Hematopoietic multipotent progenitor cell treated with erythropoietin and hydrocortisone succinate and interleukin-3 and kit ligand, for 4 days (in vitro differentiated cells): ENCODE measurements at regions not wholly inside any gene's neighbourhood (a gene's known extent, or its start where the extent isn't known, plus 50 kb on each side); places are given as distances from the start of the nearest gene placed in this dataset.

Experiments
- DNase-seq: peaks from one replicate; pipeline ENCODE4 v3.0.0-alpha.2; 2015

- no peak for DNase-seq
These were observed 203.5 kb upstream of the HTR2A start for GRCh38 chr13:47100214-47100853.

DNA sequence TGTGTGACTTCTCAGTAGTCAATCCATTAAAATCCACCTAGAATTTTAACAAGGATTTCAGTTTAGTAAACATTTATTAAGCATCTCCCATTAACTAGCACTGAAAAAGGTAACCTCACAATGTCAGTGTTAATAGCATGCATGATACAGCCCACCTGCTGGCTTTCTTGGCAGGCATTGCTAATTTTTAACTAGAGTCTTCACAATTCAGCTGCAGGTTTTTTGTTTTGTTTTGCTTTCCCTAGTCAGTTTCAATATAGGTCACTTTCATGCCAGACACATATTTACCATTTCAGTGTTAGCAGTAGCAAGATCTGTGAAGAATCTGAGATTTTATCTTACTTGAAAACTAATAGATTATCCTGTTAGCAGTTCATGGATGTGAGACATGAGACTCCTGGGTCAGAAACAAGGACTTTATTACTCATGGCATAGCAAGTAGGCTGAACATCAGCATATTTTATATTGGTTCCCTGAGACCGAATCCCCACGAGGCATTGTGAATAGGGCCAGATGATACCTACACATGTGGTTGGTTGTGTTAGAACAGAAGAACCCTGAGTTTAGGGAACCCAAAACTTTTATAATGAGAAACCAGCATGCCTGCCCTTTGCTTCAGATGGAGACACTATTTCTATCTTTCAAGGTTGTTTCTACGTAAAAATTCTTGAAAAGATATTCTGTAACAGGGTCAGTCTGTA, 198.0 kb upstream of the HTR2A start:
- DNase-seq, result no peak

DNA sequence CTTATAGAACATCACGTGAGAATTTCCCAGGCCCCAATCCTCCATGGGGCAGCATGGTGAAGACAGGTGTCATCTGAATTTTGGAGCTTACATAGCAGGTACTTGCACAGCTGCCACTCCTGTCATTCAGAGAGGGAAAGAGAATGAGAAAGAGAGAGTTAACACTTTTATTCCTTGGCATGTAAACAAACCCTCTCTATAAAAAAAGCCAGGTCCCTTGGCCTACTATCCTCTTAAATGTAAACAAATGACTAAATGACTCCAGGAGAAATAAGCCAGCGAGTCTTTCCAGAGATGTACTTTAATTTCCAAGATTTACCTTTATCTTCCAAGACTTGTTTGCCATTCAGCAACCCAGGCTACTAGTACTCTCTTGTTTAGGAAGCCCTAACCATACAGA, 195.3 kb upstream of the HTR2A start:
- no peak for DNase-seq

GRCh38 chr13:47087841-47088240, 191.0 kb upstream of the HTR2A start:
- DNase-seq, result no peak

DNA sequence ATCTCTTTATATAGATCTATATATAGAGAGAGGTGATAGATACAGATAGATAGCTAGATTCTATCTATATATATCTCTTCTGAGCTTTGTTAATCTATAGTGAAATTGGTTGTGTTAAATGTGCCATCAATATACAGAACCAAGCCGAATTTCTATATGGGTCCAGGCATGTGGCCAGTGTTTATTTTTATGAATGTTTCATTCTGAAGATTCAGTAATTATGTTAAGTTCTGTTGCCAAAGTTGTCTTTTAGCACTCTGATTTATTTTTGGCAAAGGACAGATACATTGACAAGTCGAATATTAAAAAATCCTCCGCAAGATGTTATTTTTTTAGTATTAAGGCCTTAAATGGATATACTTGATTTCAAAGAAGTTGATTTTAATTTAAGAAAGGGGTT, 190.4 kb upstream of the HTR2A start:
- no peak for DNase-seq

- DNase-seq, result no peak
These were observed 188.5 kb upstream of the HTR2A start for GRCh38 chr13:47085346-47085745.

DNA sequence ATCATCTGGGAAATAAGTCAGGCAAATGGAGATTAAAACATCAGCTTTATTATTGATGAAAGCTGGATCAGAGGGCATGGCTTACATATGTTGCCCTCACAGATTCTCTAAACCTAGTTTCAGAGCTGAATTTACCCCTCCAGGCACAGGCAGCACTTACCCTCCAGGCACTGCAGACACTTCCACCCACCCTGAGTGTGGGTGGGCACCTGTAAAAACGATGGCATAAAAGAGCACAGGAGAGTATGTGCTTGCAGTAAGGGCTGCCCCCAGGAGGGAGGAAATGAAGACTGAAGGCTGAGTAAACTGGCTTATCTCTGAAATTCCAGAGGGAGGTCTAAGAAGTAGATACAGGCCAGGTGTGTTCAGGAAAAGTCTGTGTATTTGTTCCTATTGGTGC, 185.0 kb upstream of the HTR2A start:
- no peak for DNase-seq

DNA sequence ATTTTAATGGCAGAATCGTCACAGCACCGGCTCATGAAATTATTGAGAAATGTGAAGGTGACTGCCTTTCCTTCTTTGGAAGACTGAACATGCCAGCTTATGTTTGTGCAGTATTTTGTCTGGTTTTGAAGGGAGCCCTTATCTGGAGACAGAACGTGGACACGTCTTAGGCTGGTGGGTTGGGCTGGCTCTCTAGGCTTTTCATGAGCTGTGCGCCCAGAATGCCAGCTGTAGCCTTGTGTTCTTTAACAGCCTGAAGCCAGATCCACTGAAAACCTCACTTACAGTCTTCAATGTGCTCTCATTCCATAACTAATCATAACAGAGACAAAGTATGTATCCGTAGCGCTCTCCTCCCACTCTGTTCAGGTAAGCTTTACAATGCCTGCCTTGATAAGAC, 184.4 kb upstream of the HTR2A start:
- peak; percentile 1 for DNase-seq

DNA sequence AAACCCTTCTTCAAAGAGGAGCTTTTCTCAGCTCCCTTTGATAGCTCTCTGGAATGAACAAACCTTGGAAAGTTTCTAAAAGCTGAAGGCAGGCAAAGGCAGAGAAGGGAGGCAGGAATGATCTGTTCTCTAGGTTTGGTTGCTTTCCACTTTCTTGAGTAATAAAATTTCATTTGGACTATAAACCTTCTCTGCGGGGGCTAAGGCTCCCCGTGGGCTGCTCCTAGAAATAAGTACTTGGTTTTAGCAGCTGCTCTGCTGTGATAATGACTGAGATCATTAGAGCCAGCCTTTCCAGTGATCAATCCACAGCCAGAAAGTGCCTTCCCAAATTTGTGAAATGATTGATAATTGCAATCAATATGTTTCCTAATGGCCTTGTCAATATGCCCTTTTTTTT, 183.8 kb upstream of the HTR2A start:
- no peak for DNase-seq

DNA sequence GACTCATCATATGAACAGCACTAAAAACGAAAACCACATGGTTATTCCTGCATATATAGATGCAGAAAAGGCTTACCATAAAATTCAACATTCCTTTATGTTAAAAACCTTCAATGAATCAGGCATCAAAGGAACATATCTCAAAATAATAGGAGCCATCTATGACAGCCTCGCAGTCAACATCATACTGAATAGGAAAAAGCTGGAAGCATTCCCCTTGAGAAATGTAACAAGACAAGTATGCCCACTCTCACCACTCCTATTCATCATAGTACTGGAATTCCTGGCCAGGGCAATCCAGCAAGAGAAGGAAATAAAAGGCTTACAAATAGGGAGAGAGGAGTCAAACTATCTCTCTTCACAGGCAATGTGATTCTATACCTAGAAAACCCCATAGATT, 179.6 kb upstream of the HTR2A start:
- no peak for DNase-seq

- no peak for DNase-seq
These were observed 172.3 kb upstream of the HTR2A start for GRCh38 chr13:47069133-47069532.

GRCh38 chr13:47067306-47067705, 170.5 kb upstream of the HTR2A start:
- no peak for DNase-seq

DNA sequence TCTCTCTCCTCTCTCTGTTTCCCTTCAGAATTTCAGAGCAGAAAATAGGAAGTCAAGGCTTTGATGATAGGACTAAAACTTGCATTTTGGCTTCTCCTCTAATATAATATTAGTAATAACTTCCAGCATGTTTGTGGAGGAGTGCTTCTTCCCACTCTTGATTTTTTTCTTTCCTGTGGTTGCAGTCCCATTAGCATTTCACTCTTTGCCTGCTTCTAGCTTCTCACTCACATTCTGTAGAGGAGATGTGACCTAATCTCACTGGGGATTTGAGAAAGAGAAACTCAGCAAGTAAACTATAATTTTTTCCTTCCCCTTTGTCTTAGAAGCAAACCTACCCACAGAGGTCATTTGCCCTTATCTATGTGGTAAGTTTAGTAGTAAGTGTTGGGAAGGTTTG, 169.4 kb upstream of the HTR2A start:
- DNase-seq, result no peak

DNA sequence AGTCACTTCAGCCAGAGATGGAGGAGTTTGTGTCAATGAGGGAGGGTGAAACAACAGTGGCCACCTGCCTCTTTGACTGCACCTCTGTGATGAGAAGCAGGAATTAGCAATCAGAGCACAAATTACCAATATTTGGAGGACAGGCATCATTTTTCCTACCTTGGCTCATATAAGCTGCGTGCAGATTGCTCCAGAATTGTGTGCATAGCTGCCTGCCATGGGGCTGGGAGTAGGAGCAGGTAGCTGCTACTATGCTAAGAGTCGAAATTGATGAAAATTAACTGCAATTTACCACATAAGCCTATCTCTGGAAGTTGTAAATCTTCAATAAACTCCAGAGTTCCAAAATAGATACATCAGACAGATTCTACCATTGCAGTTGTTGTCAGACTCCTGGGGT, 167.5 kb upstream of the HTR2A start:
- no peak for DNase-seq

DNA sequence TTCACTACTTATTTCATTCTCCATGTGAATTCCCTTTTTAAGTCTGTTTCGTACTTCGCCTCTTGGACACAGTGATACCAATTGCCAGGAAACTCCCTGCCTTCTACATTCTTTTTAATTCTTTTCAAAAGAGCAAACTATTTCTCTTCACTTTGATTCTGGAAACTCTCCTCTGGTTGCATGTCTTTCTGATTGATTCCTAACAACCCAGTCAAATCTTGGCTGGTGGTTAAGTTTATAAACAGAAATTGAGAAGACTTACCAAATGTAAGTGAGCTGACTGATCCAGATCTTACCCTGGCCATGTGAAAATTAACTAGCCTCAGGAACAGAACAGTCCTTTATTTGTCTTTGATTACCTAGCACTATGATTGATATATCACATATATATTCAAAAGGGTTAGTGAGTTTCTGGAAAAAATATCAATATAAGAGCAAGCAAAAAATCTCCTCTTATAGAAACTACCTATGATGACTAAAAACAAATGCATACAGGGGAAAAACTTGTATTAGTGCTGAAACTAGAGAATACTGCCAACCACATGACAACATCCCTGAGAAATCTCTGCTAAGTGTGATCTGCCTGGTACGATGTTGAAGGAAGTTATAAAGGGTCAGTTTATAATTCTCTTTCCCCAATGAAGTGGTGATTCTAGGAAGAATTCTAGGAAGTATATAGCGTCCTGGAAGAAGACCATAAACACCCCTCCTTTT, 152.6 kb upstream of the HTR2A start:
- DNase-seq, result no peak

- DNase-seq, result no peak
These were observed 149.9 kb upstream of the HTR2A start for GRCh38 chr13:47046706-47047105.

DNA sequence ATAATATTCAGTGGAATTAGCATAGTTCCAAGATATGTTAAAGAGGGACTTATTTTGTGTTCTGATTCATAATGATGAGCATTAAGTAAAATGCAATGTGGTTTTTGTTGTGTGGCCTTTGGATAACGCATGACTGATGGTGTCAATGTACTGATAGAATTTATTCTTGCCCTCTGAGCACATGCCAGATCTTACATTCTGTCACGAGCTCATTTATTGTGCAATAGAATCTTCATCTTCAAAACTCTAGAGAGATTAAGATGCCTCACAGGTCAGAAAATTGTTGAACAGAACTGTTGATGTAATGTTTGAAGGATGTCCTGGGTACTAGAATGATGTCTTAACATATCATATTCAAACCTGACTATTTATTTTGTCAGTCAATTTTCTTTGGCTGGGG, 148.0 kb upstream of the HTR2A start:
- no peak for DNase-seq

DNA sequence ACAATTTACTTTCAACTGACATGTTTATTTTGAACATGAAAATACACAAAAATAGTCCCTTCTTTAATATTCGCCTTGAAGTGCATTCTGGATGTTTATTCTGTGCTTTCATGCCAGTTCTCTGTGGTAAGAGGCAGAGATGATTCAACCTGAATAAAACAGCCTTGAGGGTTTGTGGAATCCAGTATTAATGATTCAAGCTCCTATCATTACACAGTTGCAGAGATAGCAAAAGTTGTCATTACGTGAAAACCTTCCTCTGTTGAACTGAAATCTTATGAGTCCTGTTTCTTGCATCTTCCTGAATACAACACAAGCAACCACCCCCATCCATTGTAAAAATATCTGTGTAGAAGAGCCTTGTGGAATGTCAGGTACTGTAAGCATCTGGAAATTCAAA, 142.3 kb upstream of the HTR2A start:
- DNase-seq, result no peak

- DNase-seq, result no peak
These were observed 141.3 kb upstream of the HTR2A start for GRCh38 chr13:47038188-47038587.

- no peak for DNase-seq
These were observed 139.6 kb upstream of the HTR2A start for GRCh38 chr13:47036294-47037008.

DNA sequence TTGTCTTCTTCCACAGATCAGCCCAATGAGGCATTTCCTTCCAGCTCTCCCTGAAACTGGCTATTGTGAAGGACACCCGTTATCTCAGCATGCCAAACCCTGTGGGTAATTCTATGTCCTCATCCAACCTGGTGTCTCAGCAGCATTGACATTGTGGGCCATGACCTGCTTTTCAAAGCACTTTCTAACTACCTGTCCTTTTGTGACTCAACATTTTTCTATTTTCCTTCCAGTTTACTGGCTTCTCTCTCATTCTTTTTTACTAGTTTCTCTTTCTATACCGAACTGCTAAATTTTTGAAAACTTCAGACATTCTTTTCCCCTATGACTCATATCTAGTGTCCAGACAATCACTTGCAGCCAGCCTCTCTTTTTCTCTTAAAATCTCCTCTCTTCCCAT, 136.4 kb upstream of the HTR2A start:
- DNase-seq, result peak; percentile 3

DNA sequence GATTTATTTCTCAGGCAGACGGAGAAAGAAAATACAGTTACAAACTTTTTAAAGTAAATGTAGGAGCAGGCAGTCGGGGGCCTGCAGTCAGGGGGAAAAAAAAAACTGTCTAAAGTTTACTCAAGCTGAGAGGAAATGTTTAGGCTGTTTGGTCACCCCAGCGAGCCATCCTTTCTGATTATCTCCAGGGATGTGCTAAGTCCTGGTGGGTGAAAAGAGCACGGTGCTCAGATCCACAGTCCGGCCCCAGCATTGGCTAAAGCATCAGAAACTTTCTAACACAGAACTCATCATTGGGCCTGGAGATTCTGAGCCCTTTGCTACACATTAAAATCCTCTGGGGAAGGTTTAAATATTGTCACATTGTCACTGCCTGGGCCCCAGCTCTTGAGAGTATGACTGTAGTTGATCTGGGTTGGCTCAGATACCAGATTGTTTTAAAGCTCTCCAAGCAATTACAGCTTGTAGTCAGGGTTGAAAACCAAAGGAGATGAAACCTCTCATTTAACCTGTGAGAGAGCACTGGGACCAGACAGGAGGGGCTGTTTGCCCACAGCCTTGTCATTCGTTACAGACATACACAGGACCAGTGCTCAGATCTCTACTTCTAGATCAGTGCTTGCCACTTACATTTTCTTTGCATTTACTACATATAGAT, 131.1 kb upstream of the HTR2A start:
- no peak for DNase-seq

DNA sequence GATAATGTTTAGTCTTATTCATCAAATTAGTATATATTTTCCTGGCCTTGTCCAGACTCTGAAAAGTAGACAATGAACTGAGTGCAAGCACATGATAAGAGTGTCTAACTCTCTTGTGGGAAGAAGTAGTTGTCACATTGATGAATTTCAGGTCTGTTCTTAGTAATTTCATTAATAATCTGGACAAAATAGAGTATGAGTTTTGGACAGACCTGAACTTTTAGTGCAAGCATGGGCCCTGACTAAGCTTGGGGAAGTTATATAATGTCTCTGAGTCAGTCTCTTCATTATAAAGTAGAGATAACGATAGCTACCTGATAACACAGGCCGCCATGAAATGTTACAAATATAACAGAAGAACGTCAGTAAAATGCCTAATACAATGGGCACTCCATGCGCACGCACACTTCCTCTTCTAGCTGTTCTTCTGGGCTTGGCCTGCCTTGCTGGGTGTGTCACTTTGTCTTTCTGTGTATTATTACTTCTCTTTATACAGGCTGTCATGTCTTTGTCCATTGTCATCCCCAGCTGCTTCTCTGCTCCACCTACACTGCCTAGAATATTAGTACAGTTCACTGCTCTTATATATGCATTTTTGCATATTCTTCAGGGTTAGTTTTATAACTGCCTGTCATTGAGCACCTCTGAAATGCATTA, 129.1 kb upstream of the HTR2A start:
- DNase-seq, result peak; percentile 36
